Transverse colon (tissue), 4 donors: ENCODE measurements at regions not wholly inside any gene's neighbourhood (a gene's known extent, or its start where the extent isn't known, plus 50 kb on each side); places are given as distances from the start of the nearest gene placed in this dataset.

ENCODE experiments used
- DNase-seq: peaks from one replicate; pipeline ENCODE4 v3.0.0-alpha.2; 2019
- H3K27ac ChIP-seq, 4 donors: fragments of 200-600 bp; sonication (generic); 2 replicates each; pipeline ENCODE4 v1.5.1; 2016 to 2018; ENCODE audit warnings: inconsistent platforms in 4 of 4
- H3K27me3 ChIP-seq: fragments of 200-600 bp; sonication (generic); 2 replicates; pipeline ENCODE4 v1.5.1; 2017; ENCODE audit warnings: inconsistent platforms
- H3K36me3 ChIP-seq, 4 donors: fragments of 200-600 bp; sonication (generic); 2 replicates each; pipeline ENCODE4 v1.5.1; 2017 to 2019; ENCODE audit warnings: inconsistent platforms in 4 of 4
- H3K4me1 ChIP-seq, 4 donors: fragments of 200-600 bp; sonication (generic); 2 replicates each; pipeline ENCODE4 v1.5.1; 2017 to 2020; ENCODE audit warnings: inconsistent platforms in 4 of 4
- H3K4me3 ChIP-seq, 4 donors: fragments of 200-600 bp; sonication (generic); 1 replicate in 1 of 4; 2 replicates in 3 of 4; pipeline versions ENCODE4 v1.5.1 to v1.6.1; 2017 to 2019; ENCODE audit warnings: inconsistent platforms in 4 of 4
- H3K9me3 ChIP-seq, 2 donors: fragments of 200-600 bp; sonication (generic); 2 replicates each; pipeline ENCODE4 v1.5.1; 2017 to 2019; ENCODE audit warnings: inconsistent platforms in 2 of 2
- EP300 ChIP-seq: sonication (generic); formaldehyde crosslinking; IDR thresholded peaks from one replicate; pipeline ENCODE4 v1.6.1; 2017; ENCODE audit warnings: antibody characterized with exemption, low read depth
- POLR2A ChIP-seq: fragments of 450-650 bp; IDR thresholded peaks from one replicate; pipeline ENCODE4 v1.6.1; 2016; ENCODE audit warnings: antibody characterized with exemption, mild to moderate bottlenecking, moderate library complexity
- POLR2AphosphoS5 ChIP-seq, 3 donors: sonication (generic); formaldehyde crosslinking; IDR thresholded peaks; one replicate each; pipeline ENCODE4 v1.6.1; 2016; ENCODE audit warnings: antibody characterized with exemption in 3 of 3
- WGBS, 2 donors: methylation state at CpG; one replicate each; pipeline ENCODE4 v1.1.5; 2018; ENCODE audit warnings: low coverage in 1 of 2; 5-methylcytosine and 5-hydroxymethylcytosine counted together
- in situ Hi-C, 4 donors: fragments of 200-750 bp; cut with MboI; loops; one replicate each; pipeline versions ENCODE4 v1.15.0 to v1.15.1; 2017; ENCODE audit warnings: low sequenced_read_pairs in 3 of 4, low pct_ligation_motif_present in 1 of 4, low pct_unique_long_range_greater_than_20kb in 1 of 4
- intact Hi-C: fragments of 100-400 bp; cut with DNase I; formaldehyde crosslinking; loops from one replicate; pipeline ENCODE4 v1.15.1; 2023; ENCODE audit warnings: low total_unique reads
- TF ChIP-seq, protein P1 (sequence below), 5 experiments: fragments of 200-600 bp in 3 of 5; fragments of 450-650 bp in 2 of 5; sonication (generic) in 3 of 5; IDR thresholded peaks; 1 replicate in 2 of 5; 2 replicates in 3 of 5; pipeline ENCODE4 v1.5.1; 2016 to 2017; ENCODE audit warnings: antibody characterized with exemption in 5 of 5, inconsistent platforms in 3 of 5, mild to moderate bottlenecking in 2 of 5, moderate library complexity in 1 of 5

DNA sequence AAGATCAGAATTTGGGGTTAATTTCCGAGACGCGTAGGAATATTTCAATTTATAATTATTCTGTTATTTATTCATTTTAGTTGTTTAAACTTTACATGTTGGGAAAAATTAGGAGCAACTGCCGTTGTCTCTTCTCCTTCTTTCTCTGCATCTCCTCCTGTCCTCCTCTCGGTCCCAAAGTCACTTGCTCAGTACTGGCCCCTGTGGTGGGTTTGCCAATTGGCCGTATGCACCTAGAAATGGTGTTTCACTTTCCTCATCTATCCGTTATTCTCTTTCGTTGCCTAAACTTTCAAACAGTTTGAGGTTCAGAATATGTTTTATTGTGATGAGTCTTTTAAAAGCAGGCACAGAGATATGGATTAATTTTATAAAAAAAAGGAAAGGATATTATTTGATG lies 517.9 kb downstream of the PLCL1 start:
- DNase-seq: no peak
- TF ChIP-seq EP300 (no peak), POLR2A (no peak), POLR2AphosphoS5 (IDR thresholded peaks at IDR 0.05) (no peak)
- H3K27ac ChIP-seq: no peak overlapping the region
- H3K27me3 ChIP-seq: no peaks in the 10 kb centered on the region
- H3K36me3 ChIP-seq: no peaks in the 10 kb centered on the region
- intact Hi-C loops (no loop called here), in situ Hi-C loops (loop anchor here in 3 of 4 donors (25.0 kb wide), 3 partner anchors 1165 to 1540 kb away; partner anchors contain the start of gene FTCDNL1 (in 1 of the 3))
- no peak overlapping the region for H3K4me3 ChIP-seq
- no peaks in the 10 kb centered on the region for H3K9me3 ChIP-seq
- peaks cover 0 to 26% (median 6%) of the 10 kb centered on the region in 4 donors for H3K4me1 ChIP-seq
- 82 to 86% methylated on average over 7 to 8 of the region's 8 CpGs for WGBS, 2 donors

DNA sequence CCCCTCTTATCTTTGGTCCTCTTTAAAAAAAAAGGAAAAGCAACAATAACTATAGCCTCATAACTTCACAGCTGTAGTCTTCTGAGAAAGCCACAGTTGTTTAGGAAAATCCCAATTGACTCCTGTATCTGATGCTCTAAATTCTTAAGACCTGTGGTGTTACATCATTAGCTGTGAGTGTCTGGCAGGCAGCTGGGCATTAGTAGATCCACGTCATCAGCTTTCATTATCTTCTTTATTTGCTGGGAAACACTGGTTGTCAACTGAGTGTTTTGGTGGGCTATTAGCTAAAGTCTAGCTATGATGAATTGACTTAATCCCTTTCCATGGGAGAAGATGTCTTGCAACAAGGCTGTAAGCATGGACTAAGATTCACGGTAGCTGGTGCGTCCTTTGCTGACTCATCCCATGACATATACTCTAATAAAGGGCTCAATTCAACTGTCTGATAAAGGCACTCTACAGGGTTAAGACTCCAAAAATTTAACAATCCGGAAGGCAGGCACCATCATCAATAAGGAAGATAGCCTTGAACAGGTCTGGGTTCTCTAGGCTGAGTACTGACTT lies 517.2 kb downstream of the PLCL1 start:
- intact Hi-C loops: no loop called here
- Histone ChIP-seq H3K27me3 (no peaks in the 10 kb centered on the region), H3K27ac (peak overlapping the region in 2 of 4 donors; percentile 22 to 85), H3K4me1 (peaks cover 0 to 23% (median 6%) of the 10 kb centered on the region in 4 donors), H3K4me3 (no peak overlapping the region), H3K9me3 (no peaks in the 10 kb centered on the region), H3K36me3 (no peaks in the 10 kb centered on the region)
- no peak for DNase-seq
- WGBS, 2 donors: 81 to 91% methylated on average over 3 to 4 of the region's 4 CpGs
- in situ Hi-C loops: loop anchor here in 3 of 4 donors (25.0 kb wide), 3 partner anchors 1166 to 1541 kb away; partner anchors contain the start of gene FTCDNL1 (in 1 of the 3)
- no peak for TF ChIP-seq POLR2AphosphoS5 (IDR thresholded peaks at IDR 0.05)
- no peak for TF ChIP-seq EP300
- TF ChIP-seq, protein P1, sequence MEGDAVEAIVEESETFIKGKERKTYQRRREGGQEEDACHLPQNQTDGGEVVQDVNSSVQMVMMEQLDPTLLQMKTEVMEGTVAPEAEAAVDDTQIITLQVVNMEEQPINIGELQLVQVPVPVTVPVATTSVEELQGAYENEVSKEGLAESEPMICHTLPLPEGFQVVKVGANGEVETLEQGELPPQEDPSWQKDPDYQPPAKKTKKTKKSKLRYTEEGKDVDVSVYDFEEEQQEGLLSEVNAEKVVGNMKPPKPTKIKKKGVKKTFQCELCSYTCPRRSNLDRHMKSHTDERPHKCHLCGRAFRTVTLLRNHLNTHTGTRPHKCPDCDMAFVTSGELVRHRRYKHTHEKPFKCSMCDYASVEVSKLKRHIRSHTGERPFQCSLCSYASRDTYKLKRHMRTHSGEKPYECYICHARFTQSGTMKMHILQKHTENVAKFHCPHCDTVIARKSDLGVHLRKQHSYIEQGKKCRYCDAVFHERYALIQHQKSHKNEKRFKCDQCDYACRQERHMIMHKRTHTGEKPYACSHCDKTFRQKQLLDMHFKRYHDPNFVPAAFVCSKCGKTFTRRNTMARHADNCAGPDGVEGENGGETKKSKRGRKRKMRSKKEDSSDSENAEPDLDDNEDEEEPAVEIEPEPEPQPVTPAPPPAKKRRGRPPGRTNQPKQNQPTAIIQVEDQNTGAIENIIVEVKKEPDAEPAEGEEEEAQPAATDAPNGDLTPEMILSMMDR (IDR thresholded peaks at IDR 0.05): no peak
- TF ChIP-seq POLR2A: no peak

DNA sequence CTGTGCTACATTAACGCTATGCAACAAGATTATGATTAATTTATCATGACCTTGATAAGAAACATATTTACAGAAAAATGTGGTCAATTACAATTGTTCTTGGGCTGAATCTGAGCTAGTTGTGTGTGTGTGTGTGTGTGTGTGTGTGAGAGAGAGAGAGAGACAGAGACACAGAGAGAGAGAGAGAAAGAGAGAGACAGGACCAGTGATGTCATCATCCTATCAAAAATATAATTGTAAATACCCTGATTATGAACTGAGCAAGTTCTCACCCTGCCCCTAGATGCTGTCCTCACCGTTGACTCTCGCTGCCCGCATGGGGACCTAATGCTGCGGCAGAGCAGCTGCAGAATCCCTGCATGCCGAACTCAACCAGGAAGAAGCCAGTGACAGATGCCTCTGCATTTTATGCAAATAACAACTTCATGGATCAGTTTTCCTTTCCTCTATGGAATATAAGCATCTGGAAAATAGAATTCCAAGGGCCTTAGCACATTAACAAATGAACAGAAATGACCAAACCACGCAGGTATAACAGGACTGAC lies 512.5 kb downstream of the PLCL1 start:
- Histone ChIP-seq H3K4me1 (peaks cover 0 to 46% (median 17%) of the 10 kb centered on the region in 4 donors), H3K27ac (peak overlapping the region; percentile 65 to 85 (median 78)), H3K27me3 (no peaks in the 10 kb centered on the region), H3K9me3 (no peaks in the 10 kb centered on the region), H3K36me3 (no peaks in the 10 kb centered on the region), H3K4me3 (peak overlapping the region in 3 of 4 donors; percentile 10 to 34 (median 16))
- in situ Hi-C loops (loop anchor here (5.0 to 25.0 kb wide), 7 partner anchors 458 to 1545 kb away; partner anchors contain the start of gene FTCDNL1 (in 1 of the 4)), intact Hi-C loops (no loop called here)
- no peak for TF ChIP-seq EP300
- peak in 2 of 3 donors; percentile 11 to 24 for TF ChIP-seq POLR2AphosphoS5 (IDR thresholded peaks at IDR 0.05)
- DNase-seq: peak; percentile 42
- 55 to 64% methylated on average over 2 to 7 of the region's 7 CpGs for WGBS, 2 donors

DNA sequence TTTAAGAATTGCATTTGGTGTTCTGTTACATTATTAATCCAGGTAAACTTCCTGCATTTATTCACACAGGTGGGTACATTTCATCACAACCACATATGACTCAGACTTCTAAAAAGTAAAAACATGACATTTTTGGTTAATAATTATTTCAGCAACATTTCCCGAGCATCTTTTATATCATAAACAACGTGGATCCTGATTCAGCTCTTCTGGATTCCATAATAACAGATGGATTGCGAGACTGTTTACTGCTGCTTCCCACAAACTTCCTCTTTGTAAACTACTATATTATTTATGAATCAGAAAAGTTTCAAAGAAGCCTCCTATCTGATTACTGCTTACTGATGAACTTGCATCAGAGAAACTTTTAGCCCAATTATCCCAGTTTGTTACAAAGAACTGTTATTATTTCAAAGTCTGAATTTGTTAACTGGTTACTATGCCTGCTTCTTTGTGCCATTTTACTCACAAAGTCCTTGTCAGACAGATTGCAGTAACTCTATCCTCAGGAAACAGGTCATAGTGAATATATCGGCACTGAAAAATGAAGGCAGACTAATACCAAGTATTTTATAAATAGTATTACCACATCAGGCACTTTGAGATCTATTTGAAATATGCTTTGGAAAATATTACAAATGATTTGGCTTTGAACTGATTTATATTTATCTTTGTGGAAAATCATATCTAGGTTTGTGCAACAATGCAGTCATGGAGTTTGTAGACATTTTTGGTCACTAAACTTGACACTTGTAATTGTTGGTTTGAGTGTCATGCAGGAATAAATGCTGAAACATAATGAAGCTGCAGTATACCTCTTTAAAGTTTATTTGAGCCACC lies 511.6 kb downstream of the PLCL1 start:
- H3K9me3 ChIP-seq: no peaks in the 10 kb centered on the region
- TF ChIP-seq, protein P1 (IDR thresholded peaks at IDR 0.05): no peak
- no peak for TF ChIP-seq POLR2A
- no peak for TF ChIP-seq POLR2AphosphoS5 (IDR thresholded peaks at IDR 0.05)
- no peak for TF ChIP-seq EP300
- no peaks in the 10 kb centered on the region for H3K27me3 ChIP-seq
- WGBS, 2 donors: 26 to 29% methylated on average over 4 of the region's 4 CpGs
- no peak for DNase-seq
- H3K27ac ChIP-seq: peak overlapping the region; percentile 65 to 85 (median 78)
- in situ Hi-C loops (loop anchor here (5.0 to 25.0 kb wide), 7 partner anchors 459 to 1546 kb away; partner anchors contain the start of gene FTCDNL1 (in 1 of the 4)), intact Hi-C loops (no loop called here)
- H3K36me3 ChIP-seq: no peaks in the 10 kb centered on the region
- peaks cover 0 to 54% (median 18%) of the 10 kb centered on the region in 4 donors for H3K4me1 ChIP-seq
- peak overlapping the region in 3 of 4 donors; percentile 10 to 34 (median 16) for H3K4me3 ChIP-seq
